GM12892 (cell line): ENCODE measurements at regions not wholly inside any gene's neighbourhood (a gene's known extent, or its start where the extent isn't known, plus 50 kb on each side); places are given as distances from the start of the nearest gene placed in this dataset.

ENCODE experiments used
- POLR2A ChIP-seq: IDR thresholded peaks from 2 replicates; pipeline ENCODE4 v1.6.1; 2011; ENCODE audit warnings: low read depth, low read length, control low read depth
- TAF1 ChIP-seq: IDR thresholded peaks from 2 replicates; pipeline ENCODE4 v1.6.1; 2011; ENCODE audit warnings: low read depth, mild to moderate bottlenecking, control low read depth, low read length, borderline replicate concordance

DNA sequence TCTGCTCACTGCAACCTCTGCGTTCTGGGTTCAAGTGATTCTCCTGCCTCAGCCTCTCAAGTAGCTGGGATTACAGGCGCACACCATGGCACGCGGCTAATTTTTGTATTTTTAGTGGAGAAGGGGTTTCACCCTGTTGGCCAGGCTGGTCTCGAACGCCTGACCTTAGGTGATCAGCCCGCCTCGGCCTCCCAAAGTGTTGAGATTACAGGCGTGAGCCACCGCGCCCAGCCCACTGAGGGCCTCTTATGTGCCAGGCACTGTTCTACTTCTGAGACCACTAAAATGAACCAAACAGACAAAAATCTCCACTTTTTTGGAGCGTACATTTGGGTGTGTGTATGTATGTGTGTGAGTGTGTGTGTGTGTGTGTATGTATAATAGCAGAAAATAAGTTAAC lies 117.2 kb upstream of the H2AZ1 start:
- TF ChIP-seq TAF1: no peak
- TF ChIP-seq POLR2A: no peak
